Mammary epithelial cell (primary cell): ENCODE measurements at regions not wholly inside any gene's neighbourhood (a gene's known extent, or its start where the extent isn't known, plus 50 kb on each side); places are given as distances from the start of the nearest gene placed in this dataset.

Source experiments
- CTCF ChIP-seq, 2 donors: IDR thresholded peaks in 1 of 2; conservative IDR thresholded peaks in 1 of 2; 2 replicates each; pipeline ENCODE4 v1.5.1; 2011 to 2012; ENCODE audit warnings: inconsistent platforms in 2 of 2, low read length in 2 of 2, mild to moderate bottlenecking in 2 of 2, control low read depth in 1 of 2, low read depth in 1 of 2; ENCODE audit not compliant: insufficient read depth in 1 of 2; ENCODE audit errors: extremely low read depth in 1 of 2
- EZH2 ChIP-seq: IDR thresholded peaks from 2 replicates; pipeline ENCODE4 v1.6.1; 2012; ENCODE audit warnings: low read length, inconsistent platforms, borderline replicate concordance

GRCh38 chr9:8252445-8252844 is 452.9 kb upstream of the DMAC1 start:
- TF ChIP-seq CTCF (conservative IDR thresholded peaks at IDR 0.05 in 1 of 2, IDR thresholded peaks at IDR 0.05 in 1 of 2; ENCODE audit: extremely low read depth in 1 of 2, insufficient read depth in 1 of 2, low read depth in 1 of 2, low read length in 2 of 2) (no peak), EZH2 (no peak)
